SIG-M5 treated with dmso at 0.1 percent for 504 hours (cell line): ENCODE measurements at regions not wholly inside any gene's neighbourhood (a gene's known extent, or its start where the extent isn't known, plus 50 kb on each side); places are given as distances from the start of the nearest gene placed in this dataset.

Source experiments
- DNase-seq: peaks from one replicate; lab custom pipeline; 2025; ENCODE audit not compliant: unreplicated experiment; lab: John Stamatoyannopoulos, UW

DNA sequence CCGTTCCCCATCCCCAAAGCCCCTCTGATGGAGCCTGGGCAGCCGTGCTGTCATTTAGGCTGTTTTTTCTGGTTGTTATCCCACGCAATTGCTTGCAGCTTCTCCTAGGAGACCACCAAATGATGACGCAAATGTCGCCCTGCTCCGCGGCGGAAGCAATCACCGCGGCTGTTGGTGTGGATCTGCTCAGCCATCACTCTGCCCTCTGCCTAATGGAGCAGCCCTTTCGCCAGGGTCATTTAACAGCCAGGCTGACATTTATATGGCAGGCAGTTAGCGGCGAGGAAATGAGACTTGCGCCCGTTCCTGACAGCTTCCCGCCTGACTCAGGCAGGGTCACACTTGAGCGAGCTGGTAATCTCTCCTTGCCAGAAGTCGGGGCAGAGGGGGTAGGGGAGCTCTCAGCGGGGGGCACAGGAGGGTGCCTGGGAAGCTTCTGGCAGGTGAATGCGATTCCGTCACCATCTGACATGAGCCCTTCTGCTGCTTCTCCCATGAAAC, 97.9 kb upstream of the RTL6 start:
- no peak for DNase-seq

DNA sequence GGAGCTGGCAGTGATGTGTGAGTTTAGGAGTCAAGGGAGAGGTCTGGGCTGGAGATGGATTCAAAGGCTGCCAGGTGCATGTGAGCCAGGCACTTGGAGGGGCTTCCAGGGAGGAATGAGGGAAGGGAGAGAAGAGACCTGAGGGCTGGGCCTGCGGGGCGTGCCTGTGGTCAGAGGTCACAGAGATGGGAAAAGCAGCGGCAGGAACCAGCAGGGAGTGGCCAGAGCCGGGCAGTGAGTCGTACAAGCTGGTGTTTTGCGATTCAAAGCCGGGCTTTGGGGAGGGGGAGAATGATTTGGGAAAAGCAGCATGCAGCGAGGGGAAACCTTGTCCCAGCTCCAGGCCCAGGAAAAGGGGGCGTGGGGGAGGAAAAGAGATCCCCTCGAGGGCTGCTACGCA, 96.9 kb upstream of the RTL6 start:
- no peak for DNase-seq

DNA sequence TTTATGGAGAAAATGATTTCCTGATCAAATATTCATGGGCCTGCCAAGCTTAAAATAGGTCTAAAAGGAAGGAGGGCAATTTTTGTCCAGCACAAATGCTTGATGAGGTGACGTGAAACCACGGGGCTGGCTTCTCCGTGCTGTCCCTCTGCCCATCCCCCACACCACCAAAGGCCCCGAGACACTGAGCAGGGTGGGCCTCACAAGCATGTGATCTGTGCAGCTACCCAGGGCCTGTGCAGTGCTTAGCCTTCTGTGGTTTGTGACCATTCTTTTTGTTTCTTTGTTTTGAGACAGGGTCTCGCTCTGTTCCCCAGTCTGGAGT, 94.8 kb upstream of the RTL6 start:
- no peak for DNase-seq

DNA sequence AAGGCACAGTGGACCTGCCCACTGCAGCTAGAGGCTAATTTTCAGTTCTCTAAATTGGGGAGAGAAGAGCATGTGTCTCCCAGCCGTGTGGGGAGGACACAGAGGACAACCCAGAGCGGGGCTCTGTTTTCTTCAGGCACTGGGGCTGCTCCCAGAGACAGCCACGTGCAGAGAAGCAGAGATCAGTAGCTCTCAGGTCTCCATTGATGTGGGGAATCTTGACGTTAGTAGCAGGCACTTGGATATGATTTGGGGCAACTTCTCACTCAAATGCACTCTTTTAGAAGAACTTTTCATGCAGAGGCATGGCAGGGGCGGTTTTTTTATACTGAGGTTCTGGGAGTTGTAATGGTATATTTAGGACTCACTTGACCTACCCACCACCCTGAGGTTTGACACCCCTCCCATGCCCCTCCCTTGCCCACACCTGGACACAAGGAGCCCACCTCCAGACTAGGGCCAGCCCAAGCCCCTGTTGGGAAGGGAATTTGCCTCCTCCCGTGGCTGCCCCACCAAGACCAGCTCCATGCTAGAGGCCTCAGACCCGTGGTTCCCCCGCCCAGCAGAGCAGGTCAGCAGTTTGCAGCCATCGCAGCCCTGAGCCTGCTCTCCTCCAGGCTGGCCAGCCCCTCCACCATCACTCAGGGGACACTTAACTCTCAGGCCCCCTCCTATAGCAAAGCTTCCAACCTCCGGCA, 94.2 kb upstream of the RTL6 start:
- DNase-seq: no peak

DNA sequence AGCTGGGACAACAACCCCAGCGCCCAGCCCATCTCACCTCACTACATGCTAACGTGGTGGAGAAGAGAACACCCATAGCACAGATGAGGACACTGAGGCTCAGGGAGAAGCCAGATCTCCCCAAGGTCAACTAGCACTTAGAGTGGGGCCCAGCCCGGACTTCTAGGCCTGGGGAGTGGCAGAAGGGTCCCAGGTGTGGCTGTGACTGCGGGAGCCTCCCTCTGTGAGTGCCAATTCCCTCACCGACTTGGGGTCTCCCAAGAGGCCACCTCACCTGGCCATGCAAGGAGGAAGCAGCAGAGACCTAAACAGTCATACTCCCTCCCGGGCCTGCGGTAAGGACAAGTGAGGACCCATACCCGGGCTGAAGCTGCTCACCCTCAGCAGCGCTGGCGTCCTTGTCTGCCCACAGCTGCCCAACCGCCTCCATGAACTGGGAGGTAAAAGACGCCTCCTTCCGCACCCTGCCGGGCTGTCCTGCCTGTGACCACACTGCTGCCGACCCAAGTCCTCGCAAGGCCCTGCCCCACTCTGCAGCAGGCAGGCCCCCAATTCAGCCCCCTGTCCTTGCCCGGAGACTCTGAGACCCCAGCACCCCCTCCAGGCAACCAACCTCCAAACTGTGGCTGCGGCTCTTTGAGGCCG, 93.2 kb upstream of the RTL6 start:
- DNase-seq: no peak

DNA sequence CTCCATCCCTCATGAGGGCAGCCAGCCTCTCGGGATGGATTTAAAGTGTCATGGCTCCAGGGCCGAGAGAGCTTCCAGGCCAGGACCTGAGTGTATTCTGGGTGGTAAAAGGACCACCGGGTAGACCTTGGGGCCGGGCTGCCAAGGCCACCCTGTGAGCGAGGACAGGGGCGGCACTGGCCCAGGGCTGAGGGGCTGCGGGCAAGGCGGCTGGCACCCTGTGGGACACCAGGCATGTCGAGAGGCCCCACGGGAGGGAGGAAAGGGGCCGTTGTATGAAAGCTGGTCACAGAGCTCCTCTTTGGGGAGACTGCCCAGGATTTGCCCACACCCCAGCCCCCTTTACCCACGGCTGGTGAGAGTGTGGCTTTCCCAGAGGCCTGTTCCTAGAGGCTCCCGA, 92.3 kb upstream of the RTL6 start:
- no peak for DNase-seq

DNA sequence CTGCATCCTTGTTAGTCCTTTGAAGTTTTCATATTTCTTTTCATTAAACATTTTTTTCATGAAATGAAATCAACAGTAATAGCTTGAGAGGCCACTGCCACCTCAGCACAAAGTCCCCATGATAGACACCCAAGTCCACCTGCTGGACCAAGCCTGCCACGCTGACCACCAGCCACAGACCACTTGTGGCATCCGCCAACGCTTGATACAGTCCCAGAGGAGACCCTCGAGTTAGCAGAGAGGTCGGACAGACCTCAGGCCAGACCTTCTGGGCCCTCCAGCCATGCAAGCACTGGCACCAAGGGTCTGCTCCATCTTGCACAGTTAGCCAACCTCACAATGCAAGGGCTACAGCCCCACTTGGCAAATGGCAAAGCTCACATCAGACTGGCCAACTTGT, 91.8 kb upstream of the RTL6 start:
- DNase-seq: no peak

DNA sequence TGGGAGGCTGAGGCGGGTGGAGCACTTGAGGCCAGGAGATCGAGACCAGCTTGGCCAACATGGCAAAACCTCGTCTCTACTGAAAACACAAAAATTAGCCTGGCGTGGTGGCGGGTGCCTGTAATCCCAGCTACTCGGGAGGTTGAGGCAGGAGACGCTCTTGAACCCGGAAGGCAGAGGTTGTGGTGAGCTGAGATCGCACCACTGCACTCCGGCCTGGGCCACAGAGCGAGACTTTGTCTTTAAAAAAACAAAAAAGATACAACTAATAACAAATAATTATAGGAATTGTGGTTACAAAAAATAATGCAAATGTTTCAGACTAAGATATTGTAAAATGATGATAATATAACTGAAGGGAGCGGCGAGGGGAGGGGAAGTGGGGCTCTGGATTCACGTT, 90.3 kb upstream of the RTL6 start:
- no peak for DNase-seq

DNA sequence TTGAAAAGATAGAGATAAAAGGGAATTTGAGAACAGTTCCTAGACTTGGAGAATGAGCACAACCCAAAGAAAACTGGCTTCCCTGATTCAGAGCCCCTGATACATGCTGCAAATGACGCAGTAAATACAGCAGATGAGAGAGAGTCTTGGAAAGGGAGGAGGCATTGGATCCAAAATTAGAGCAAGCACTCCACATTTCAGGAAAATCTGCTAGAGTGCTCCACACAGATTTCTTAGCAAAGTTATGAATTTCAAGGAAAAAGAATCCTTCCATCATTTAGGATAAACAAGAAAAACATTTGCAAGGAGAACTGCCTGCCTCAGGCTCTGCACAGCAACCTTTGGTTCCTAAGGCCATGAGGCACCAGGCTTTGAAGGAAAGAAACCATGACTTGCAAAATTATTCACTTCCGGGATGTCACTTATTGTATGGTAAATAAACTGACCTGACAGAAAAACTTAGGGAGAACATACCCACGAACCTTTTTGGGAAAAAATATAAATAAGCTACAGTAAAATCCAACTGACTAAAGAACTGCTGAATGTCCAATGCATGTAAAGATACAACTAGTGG, 89.8 kb upstream of the RTL6 start:
- no peak for DNase-seq

DNA sequence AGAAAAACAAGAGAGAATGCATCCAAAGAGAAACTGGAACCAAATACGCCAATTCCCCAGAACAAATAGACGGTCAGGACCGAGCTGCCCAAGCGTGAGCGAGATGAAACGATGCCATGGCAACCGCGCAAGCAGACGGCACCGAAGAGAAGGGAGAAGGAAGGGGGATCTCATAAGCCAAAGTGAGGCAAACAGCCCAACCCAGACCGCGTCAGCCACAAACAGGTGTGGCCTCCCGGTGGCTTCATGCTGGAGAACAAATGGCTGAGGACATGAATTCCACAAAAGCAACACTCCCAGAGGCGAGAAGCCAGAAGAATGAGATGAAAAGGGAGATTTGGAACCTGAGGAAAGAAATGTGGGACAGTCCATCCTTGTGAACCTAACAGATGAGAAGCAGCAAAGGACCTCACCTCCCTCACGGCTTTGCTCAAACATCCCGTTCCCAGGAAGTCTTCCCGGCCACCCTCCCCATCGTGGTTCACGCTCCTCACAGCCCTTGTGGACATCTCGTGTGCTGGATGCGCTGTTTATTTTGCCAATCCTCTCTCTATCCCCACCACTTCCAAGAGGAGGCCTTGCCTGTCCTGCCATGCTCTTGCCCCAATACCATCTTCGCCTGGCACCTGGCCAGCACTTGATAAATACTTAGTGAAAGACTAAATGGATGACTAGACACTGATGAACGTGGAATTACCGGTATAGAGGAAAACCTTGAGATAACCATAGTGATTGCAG, 89.1 kb upstream of the RTL6 start:
- no peak for DNase-seq

DNA sequence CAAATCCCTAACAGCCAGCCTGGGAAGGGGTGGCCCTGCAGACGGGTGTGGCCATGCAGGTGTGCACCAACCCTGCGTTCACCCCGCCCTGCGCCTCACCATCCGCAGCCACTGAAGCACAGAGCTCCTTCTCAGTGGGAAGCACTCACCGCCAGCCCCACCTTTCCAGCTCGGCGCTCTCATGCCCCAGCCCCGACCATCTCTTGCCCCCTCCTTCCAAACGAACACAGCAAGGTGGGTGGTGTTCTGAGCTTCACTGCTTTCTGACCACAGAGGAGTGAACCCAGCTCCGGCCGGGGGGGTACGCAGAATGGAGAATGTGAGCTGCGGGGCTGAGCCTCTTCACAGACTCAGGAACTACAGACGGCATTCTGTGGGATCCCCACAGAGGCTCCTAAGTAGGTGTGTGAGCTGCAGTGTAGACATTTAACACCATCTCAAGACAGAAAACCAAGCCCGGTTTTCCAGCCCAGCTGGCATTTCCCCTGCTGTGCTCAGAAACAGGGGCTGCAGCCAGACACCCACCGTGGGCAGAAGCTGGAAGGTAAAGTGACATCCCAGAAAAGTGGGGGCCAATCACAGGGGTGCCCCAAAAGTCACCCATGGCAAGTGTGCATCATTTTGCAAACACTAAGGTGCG, 88.4 kb upstream of the RTL6 start:
- DNase-seq: no peak

DNA sequence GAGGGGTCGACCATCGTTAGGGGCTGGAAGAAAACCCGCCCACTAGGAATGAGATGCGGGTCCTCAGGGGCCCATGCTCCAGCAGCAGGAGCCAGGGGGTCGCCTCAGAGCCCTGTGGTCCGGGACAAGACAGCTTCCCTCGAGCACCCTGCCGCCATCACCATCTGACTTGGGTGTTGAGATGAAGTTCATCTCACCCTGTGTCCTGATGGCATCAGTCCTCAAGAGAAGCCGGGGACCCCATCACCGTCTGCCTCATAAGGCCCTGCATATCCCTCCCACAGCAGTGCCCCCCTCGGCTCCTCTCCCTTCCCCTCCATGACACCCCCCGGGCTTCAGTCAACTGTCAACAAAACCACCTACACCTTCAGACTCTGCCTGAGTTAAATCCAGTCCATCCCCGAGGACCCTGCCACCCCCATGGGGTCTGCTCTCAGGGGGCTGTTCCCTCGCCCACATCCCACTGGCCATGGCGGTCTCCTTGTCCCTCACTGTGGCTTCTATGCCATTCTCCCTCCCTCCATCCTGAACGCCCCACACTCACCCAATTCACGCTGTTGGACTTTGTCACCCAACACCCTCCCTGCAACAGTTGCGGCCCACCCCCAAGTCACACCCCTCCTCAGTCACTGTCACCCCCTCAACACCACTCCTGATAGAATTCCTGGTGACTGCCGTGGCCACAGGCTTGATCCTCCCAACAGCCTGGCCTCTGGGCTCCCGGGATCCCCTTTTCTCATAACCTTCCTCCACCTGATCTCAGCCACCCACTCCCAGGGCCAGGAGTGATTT, 87.7 kb upstream of the RTL6 start:
- DNase-seq: no peak

DNA sequence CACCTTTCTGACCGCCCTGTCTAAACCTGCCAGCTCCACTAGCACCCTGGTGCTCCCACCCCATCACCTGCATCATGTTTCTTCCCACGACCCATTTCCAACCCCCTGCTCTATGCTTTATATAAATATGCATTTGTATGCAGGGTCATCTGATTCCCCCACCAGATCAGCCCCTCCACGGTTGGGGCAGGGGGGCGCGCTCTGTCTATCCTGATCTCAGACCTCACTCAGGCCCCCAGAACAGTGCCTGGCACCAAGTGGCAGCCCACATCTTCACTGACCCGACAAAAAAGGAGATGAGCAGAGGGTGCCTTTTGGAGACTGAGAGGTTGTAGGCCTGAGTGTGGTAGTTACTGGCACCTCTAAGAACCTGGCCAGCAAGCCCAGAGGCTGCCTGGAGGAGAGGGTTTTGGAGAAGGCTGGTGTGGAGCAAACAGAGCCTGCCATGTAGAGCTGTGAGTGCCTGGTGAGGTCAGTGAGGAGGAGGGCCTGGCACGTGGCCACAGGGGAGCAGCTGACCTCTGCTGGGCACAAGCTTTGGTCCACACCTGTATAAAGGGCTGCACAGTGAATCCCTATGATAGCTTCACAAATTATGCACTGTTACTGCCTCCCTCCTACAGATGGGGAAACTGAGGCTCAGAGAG, 86.3 kb upstream of the RTL6 start:
- no peak for DNase-seq

DNA sequence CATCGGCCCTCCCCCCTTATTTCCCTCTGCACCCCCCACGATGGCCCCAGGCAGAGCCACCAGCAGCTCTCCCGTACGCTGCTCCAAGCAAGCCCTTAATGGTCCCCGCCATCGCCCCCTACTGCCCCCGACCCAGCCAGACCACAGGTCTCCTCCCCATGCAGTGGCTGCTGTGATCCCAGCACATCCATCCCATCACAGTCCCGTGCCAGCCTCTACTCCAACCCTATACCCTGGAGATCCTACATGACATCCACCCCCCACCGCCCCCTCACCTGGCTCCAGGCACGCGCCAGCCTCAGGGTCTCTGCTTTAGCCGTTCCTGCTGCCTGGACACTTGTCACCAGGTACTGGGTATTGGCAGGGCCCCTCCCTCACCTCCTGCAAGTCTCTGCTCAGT, 85.8 kb upstream of the RTL6 start:
- DNase-seq: no peak

DNA sequence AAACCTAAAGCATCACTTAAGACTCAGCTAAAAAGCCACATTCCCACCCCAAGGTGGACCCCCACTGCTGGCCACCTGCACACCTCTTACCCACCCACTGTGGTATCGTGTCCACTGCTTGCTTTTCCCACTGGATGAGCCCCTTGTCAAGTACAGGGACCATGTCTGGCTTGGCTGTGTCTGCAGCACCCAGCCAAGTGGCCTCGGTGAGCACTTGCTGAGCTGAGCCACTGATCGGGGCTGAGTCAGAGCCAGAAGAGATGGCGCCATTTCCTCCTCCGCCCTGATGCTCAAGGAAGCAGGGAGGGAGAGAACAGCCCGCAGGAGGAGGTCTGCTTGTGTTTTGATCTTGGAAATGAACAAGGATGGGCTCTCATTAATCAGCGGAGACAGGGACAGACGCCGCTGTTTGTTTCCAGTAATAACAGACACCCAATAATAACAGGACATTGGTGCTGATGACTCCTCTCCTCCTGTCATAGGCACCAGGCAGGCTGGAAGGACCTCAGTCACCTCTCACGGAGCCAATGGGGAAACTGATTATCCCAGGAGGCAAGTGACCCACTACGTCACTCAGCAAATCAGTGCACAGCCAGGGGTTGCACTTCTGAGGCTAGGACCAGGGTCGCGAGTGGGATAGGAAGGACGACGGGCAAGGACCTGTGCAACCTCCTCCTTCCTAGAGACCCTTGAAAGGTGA, 85.2 kb upstream of the RTL6 start:
- no peak for DNase-seq

DNA sequence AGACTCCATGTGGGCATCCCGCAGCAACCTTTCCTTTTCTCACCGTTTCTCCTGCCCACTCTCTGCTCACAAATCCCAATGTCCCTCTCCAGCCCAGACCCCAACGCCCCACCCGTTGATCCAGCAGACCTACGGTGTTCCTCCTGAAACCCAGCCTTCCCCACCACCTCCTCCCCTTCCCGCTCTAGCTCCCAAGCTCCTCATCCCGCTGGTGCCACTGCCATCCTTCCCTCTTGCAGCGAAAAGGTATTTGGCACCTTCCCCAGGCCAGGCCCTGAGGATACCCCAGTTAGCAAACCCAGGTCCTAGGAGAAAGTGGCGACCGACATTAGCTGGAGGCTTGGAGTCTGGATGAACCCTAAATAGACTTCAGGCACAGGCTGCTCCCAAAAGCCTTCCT, 84.0 kb upstream of the RTL6 start:
- DNase-seq: no peak

DNA sequence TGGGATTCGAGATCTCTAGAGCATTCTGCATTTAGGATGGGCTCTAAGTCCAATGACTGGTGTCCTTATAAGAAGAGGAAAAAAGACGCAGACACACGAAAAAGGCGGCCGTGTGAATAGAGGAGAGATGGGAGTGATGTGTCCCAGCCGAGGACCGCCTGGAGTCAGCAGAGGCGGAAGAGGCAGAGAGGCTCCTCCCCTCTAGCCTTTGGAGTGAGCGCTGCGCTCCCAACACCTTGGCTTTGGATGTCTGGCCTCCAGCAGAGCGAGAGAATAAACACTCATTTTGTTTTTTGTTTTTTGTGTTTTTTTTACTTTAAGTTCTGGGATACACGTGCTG, 83.0 kb upstream of the RTL6 start:
- DNase-seq: no peak

DNA sequence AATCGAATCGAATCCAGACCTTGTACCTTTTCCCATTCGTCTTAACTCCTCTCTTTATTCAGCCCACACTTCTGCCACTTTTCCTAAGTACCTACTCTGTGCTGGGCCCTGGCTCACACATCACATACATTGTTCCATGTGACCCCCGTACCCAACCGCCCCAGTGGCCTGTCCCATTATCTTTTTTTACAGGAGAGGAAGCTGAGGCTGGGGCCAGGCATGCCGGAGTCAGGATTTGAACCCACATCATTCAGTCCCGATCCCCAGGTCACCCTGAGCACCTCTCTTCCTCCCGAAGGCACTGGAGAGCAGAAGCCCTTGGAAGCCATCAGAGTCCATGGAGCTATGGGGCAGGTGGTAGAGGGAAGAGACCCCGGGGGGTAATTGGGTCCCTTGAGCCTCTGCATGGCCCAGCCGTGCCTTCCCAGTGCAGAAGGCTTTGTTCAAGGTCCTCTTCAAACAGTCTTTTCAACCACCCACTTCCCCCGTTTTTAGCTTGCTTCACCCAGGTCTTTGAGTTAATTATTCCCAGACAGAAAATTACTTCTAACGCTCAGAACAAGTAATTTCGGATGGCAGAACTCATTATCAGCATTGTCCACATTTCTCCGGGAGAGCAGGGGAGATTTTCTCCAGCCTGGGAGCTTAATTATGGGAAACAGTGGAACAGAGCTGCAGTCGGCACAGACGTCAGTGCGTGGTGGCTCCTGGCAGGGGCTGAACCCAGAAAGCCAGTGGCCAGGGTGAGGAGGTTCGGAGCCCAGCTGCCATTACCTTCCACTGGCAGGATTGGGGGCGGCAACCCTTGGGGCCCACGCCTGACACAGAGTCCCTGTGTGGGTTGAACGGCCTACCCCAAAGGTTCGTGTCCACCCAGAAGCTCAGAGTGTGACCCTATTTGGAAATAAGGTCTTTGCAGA, 82.4 kb upstream of the RTL6 start:
- no peak for DNase-seq
